ENCODE measurements at regions not wholly inside any gene's neighbourhood (a gene's known extent, or its start where the extent isn't known, plus 50 kb on each side); places are given as distances from the start of the nearest gene placed in this dataset.

GRCh38 chr2:163123526-163123925 lies 285.0 kb upstream of the KCNH7 start:
- intact Hi-C loops (cut with micrococcal nuclease), result no loop called here
- CTCF ChIA-PET, result no interaction called here
- DNase-seq (peak; percentile 38), ATAC-seq (no peak)
- no peak overlapping the region for H3K9ac ChIP-seq (ENCODE audit: low read length)
- POLR2A ChIA-PET (ENCODE audit: unreplicated experiment), result no interaction called here
- no peaks in the 10 kb centered on the region for H3K9me2 ChIP-seq (replicated peaks; ENCODE audit: low read length)
- H3K4me3 ChIP-seq (ENCODE audit: low read length), result no peak overlapping the region
- no peak overlapping the region for H3K27ac ChIP-seq (ENCODE audit: low read length)
- H3K79me2 ChIP-seq (ENCODE audit: low read length), result no peaks in the 10 kb centered on the region
- H3K4me1 ChIP-seq (ENCODE audit: insufficient read depth, low read length), result no peaks in the 10 kb centered on the region
- H4K20me1 ChIP-seq (ENCODE audit: low read length), result no peaks in the 10 kb centered on the region
- H2AFZ ChIP-seq (ENCODE audit: low read length), result no peak overlapping the region
- peaks cover 38% of the 10 kb centered on the region for H3K27me3 ChIP-seq (ENCODE audit: low read length)
- no peaks in the 10 kb centered on the region for H3F3A ChIP-seq (ENCODE audit: low read length, unreplicated experiment)
- H3K4me2 ChIP-seq (ENCODE audit: low read length), result no peak overlapping the region
- BruUV-seq (replicated peaks), result no TSS peak
- no peaks in the 10 kb centered on the region for H3K36me3 ChIP-seq (ENCODE audit: low read depth, low read length)
- no peaks in the 10 kb centered on the region for H3K9me3 ChIP-seq (ENCODE audit: low read length)
- TF ChIP-seq CTCF (conservative IDR thresholded peaks at IDR 0.05; ENCODE audit: low read depth, low read length) (no peak), EZH2phosphoT487 (IDR thresholded peaks at IDR 0.05; ENCODE audit: borderline replicate concordance, low read length) (no peak), EZH2 (IDR thresholded peaks at IDR 0.05; ENCODE audit: low read length, unreplicated experiment) (no peak)

GRCh38 chr2:163122257-163122656 lies 283.7 kb upstream of the KCNH7 start:
- no peaks in the 10 kb centered on the region for H3K4me1 ChIP-seq (ENCODE audit: insufficient read depth, low read length)
- intact Hi-C loops (cut with micrococcal nuclease), result no loop called here
- DNase-seq, result no peak
- BruUV-seq (replicated peaks), result no TSS peak
- H3K9ac ChIP-seq (ENCODE audit: low read length), result no peak overlapping the region
- H3K9me2 ChIP-seq (replicated peaks; ENCODE audit: low read length), result no peaks in the 10 kb centered on the region
- no peak for ATAC-seq
- H2AFZ ChIP-seq (ENCODE audit: low read length), result no peak overlapping the region
- H3K4me3 ChIP-seq (ENCODE audit: low read length), result no peak overlapping the region
- no peaks in the 10 kb centered on the region for H4K20me1 ChIP-seq (ENCODE audit: low read length)
- H3K79me2 ChIP-seq (ENCODE audit: low read length), result no peaks in the 10 kb centered on the region
- H3K27me3 ChIP-seq (ENCODE audit: low read length), result peaks cover 34% of the 10 kb centered on the region
- H3K27ac ChIP-seq (ENCODE audit: low read length), result no peak overlapping the region
- H3K9me3 ChIP-seq (ENCODE audit: low read length), result no peaks in the 10 kb centered on the region
- no peak overlapping the region for H3K4me2 ChIP-seq (ENCODE audit: low read length)
- H3F3A ChIP-seq (ENCODE audit: low read length, unreplicated experiment), result no peaks in the 10 kb centered on the region
- TF ChIP-seq CTCF (conservative IDR thresholded peaks at IDR 0.05; ENCODE audit: low read depth, low read length) (no peak), EZH2 (IDR thresholded peaks at IDR 0.05; ENCODE audit: low read length, unreplicated experiment) (no peak), EZH2phosphoT487 (IDR thresholded peaks at IDR 0.05; ENCODE audit: borderline replicate concordance, low read length) (no peak)
- ChIA-PET CTCF (no interaction called here), POLR2A (ENCODE audit: unreplicated experiment) (no interaction called here)
- H3K36me3 ChIP-seq (ENCODE audit: low read depth, low read length), result no peaks in the 10 kb centered on the region

- peaks cover 34% of the 10 kb centered on the region for H3K27me3 ChIP-seq (ENCODE audit: low read length)
- H3K4me3 ChIP-seq (ENCODE audit: low read length), result no peak overlapping the region
- no peaks in the 10 kb centered on the region for H3K4me1 ChIP-seq (ENCODE audit: insufficient read depth, low read length)
- intact Hi-C loops (cut with micrococcal nuclease), result no loop called here
- POLR2A ChIA-PET (ENCODE audit: unreplicated experiment), result no interaction called here
- TF ChIP-seq EZH2 (IDR thresholded peaks at IDR 0.05; ENCODE audit: low read length, unreplicated experiment) (no peak), EZH2phosphoT487 (IDR thresholded peaks at IDR 0.05; ENCODE audit: borderline replicate concordance, low read length) (no peak), CTCF (conservative IDR thresholded peaks at IDR 0.05; ENCODE audit: low read depth, low read length) (no peak)
- no peak overlapping the region for H3K27ac ChIP-seq (ENCODE audit: low read length)
- CTCF ChIA-PET, result no interaction called here
- H3K9me2 ChIP-seq (replicated peaks; ENCODE audit: low read length), result no peaks in the 10 kb centered on the region
- H3K9me3 ChIP-seq (ENCODE audit: low read length), result no peaks in the 10 kb centered on the region
- H3K79me2 ChIP-seq (ENCODE audit: low read length), result no peaks in the 10 kb centered on the region
- no peak overlapping the region for H3K9ac ChIP-seq (ENCODE audit: low read length)
- no peak overlapping the region for H2AFZ ChIP-seq (ENCODE audit: low read length)
- no peaks in the 10 kb centered on the region for H4K20me1 ChIP-seq (ENCODE audit: low read length)
- BruUV-seq (replicated peaks), result no TSS peak
- H3K4me2 ChIP-seq (ENCODE audit: low read length), result no peak overlapping the region
- ATAC-seq (no peak), DNase-seq (no peak)
- no peaks in the 10 kb centered on the region for H3K36me3 ChIP-seq (ENCODE audit: low read depth, low read length)
- H3F3A ChIP-seq (ENCODE audit: low read length, unreplicated experiment), result no peaks in the 10 kb centered on the region
Measured at GRCh38 chr2:163121483-163121882, 282.9 kb upstream of the KCNH7 start.

All from PC-3 (cell line).